GM19043 (cell line): ENCODE measurements at regions not wholly inside any gene's neighbourhood (a gene's known extent, or its start where the extent isn't known, plus 50 kb on each side); places are given as distances from the start of the nearest gene placed in this dataset.

Experiments used
- ATAC-seq: cut with Tn5 transposase; IDR thresholded peaks from one replicate; pipeline ENCODE4 v1.9.1; 2021; ENCODE audit warnings: low read depth; ENCODE audit not compliant: unreplicated experiment

DNA sequence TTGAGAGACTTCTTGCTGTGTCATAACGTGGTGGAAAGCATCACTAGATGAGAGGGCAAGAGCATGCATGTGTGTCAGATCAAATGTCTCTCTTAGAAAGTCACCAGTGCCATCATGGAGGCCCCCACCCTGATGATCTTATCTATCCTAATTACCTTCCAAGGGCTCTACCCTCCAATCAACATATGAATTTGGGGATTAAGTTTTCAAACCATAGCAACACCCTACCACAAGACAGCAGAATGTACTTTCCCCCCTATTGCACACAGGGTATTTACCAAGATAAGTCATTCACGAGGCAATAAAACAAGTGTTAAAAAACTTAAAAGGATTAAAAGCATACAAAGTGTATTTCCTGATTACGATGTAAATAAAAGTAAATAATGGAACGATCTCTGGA, 515.6 kb downstream of the LMO4 start:
- ATAC-seq = no peak

DNA sequence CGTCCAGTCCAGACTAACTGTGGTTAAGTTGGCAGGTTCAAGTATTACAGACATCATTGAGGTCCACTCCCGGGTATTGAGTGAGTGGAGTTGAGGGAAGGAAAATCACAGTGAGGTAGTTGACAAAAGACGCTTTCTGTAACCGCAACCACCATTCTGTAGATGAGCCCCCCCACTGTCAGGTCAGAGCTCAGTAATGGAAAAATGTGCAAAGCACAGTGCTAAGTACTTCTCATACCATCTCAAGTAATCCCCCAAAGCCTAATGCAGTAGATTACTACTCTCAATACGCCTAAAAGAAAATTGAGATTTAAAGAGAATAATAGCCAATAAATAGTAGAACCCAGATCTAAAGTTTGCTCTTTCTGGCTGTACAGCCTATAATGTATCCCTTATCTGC, 522.8 kb downstream of the LMO4 start:
- no peak for ATAC-seq

GRCh38 chr1:87852410-87853161, 523.9 kb downstream of the LMO4 start:
- ATAC-seq = no peak

GRCh38 chr1:87853576-87854351, 525.1 kb downstream of the LMO4 start:
- no peak for ATAC-seq

DNA sequence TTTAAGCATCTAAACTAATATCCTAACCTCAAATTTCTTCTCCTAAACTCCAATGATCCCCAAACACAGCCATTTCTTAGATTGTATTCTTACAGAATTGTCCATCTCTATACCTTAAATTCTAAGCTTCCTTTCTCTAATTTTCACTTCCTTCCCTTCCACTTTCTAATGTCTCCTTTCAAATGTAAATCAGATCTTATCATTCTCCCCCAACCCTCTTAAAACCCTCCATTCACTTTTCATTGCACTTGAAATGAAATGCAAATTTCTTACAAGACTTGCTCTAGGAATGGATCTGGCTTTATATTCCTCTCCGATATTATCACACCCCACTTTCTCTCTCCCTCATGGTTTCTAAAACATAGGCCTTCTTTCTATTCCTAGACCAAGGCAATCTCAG, 534.6 kb downstream of the LMO4 start:
- ATAC-seq = no peak

DNA sequence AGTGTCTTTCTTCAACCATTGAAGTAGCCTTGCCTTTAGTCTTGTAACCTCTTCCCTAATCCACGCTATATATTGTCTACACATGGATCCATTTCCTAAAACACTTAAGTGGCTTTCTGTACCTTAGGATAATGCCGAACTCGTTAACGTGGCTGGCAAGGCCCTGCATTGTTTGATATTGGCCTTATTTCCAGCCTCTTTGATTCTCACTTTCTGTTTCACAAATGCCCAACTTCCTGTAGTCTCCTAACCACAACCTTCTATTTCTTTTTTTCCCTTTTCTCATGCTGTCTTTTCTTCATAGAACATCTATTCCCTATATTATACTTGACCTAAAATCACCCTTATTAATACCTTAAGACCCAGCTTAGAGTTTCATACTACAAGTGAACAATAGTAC, 536.0 kb downstream of the LMO4 start:
- ATAC-seq = peak; percentile 58

DNA sequence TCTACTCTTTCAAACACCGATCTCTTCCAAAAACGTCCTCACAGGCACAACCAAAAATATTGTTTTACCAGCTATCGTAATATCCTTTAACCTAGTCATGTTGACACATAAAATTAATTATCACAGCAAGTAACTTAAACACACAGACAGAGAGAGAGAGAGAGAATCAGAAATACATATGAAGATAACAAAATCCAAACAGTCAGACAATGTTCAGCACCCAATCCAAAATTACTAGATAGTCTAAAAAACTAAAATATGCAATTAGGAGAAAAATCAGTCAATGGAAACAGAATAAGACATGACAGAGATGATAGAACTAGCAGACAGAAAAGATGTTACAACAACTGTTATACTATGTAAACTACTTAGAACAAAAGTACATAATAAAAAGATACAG, 537.7 kb downstream of the LMO4 start:
- no peak for ATAC-seq

DNA sequence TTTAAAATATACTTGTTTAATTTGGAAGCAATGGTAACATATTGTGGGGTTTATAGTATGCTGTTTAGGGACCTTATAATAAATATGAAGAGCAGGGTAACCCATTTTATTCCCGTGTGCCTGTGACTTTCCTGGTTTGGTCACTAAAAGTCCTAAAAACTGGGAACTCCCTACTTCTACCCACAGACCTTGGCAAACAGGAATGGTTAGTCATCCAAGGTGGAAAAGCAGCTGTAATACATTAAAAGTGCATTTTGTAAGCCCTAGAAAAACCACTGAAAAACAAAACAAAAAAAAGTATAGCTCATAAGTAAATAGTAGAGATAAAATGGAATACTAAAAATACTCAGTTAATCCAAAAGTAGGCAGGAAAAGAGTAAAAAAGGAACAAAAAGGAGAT, 538.9 kb downstream of the LMO4 start:
- ATAC-seq = no peak

DNA sequence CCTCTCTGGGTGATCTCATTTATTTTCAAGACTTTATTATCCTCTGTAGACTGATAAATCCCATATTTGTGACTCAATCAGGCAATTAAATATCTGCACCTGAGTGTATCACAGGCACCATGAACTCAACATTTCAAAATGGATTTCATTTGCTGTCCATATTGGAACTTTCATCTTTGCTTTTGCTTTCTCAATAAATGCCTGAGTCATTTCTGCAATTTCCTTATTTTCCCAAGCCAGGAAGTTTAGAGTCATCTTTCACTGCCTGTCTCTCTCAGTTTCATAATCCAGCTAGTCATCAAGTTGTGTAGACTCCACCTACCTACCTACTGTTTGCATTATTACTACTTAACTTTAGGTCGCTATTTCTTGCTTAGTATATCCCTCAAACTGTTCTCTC, 540.9 kb downstream of the LMO4 start:
- no peak for ATAC-seq

DNA sequence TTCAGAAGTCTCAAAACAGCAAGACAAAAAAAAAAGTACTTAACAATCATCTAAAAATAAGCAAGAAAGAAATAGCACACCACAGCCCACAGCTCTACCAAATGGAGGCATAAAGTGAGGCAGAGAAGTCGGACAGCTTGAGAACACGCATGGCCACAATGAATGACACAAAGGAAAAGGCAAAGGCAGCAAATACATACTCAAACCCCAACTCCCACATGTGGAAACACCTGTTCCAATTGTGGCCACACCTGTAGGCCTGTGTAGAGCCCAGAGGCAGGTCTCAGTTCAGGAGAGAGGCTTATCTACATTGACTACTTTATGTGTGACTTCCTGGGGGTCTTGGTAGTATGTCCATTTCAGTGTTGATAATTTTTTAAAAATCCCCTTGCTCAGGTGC, 543.5 kb downstream of the LMO4 start:
- peak; percentile 49 for ATAC-seq

- no peak for ATAC-seq
These were observed 544.0 kb downstream of the LMO4 start for GRCh38 chr1:87872692-87873091.

GRCh38 chr1:87878873-87879272, 550.2 kb downstream of the LMO4 start:
- no peak for ATAC-seq

DNA sequence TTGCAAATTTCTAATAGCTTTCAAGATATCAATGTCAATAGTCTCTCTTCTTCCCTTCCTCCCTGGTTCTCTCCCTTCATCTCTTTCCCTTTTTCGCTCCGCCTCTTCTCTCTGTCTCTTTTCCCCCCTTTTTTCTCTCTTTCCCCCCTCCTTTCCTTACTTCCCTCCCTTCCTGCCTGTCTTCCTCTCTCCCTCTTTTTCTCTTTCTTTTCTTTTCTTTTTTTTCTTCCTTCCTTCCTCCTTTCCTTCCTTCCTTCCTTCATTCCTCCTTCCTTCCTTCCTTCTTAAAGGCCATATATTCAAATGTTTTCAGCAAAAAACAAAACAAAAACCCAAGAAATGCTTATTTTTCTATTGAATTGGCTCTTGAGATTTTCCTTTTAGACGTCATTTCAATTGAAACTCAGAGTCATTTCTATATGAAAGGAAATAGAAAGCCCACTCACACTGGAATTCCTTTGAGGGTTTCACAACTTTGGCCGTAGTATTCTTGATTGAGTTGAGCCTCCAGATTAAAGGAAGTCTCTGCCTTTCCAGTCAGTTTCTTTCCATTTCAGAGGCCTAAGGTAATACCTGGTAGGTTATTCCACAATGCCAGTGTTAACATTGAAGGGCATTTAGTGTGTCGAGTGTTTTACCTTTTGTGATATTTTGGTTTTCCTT, 551.5 kb downstream of the LMO4 start:
- ATAC-seq = no peak

- ATAC-seq = no peak
These were observed 552.1 kb downstream of the LMO4 start for GRCh38 chr1:87880764-87881163.

GRCh38 chr1:87883906-87884305, 555.2 kb downstream of the LMO4 start:
- no peak for ATAC-seq

- no peak for ATAC-seq
These were observed 555.9 kb downstream of the LMO4 start for GRCh38 chr1:87884581-87884980.

DNA sequence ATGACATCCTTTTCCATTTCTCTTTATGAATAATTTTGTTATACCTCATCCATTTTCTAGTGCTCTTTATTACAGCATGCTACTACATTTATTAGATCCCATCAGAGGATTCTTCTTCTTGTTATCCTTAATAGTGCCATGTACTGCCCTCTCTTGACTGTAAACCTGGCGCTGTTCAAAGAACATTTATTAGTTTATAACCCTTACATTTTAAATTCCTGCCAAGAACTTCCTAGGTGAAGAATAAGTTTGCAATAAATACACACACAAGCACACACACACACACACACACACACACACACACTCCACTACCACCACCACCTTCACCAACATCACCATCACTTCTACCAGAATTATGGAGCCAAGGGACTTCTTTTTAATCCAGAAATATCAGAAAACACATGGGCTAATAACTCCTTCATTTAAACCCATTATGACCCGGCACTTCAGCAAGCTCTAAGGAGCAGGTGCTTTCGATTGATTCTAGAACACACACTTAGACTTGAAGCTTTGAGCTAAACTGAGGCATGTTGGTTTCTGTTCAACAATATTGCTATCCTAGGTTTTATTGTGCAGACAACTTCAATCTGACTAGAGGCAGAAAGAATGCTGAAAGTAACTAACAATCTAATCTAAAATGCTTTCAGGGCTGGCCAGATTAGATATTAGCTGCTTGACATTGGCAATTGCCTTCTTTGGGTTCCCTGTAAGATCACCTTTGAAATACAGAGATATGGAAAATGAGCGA, 556.8 kb downstream of the LMO4 start:
- ATAC-seq = no peak

DNA sequence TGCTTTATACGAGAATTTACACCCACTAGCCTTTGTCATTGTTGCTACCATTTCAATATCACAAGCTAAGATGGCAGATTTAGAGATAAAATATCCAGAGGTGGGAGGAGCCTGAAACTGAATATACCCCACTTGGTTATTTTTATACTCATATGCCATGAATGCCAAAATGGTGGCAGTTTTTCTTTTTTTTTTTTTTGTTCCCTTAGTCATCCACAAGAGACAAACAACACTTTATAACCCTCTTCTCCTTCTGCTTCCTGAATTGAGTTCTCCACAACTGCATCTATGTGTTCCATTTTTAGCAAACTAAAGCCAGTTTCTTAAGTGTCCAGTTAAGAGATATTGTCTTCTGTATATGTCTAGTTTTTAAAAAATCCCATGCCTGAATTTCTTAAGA, 558.4 kb downstream of the LMO4 start:
- ATAC-seq = no peak

- no peak for ATAC-seq
These were observed 559.8 kb downstream of the LMO4 start for GRCh38 chr1:87888446-87888845.

DNA sequence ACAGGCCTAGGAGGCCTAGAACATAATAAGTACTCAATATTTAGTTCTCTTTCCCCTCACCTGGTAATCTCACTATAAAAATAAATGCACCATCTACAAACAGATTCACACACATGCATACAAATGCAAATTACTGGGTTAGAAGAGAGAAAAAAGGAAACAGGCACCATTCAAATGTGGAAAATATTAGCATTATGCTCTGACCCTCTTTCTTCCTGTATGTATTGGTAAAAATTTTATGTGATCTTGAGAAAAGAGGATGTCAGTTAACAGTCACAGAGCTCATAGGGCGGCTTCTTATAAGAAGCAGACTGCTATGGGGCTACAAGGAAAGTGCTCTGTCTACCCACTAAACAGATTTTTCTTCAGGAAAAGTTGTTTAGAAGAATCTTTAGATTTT, 565.4 kb downstream of the LMO4 start:
- ATAC-seq = no peak

DNA sequence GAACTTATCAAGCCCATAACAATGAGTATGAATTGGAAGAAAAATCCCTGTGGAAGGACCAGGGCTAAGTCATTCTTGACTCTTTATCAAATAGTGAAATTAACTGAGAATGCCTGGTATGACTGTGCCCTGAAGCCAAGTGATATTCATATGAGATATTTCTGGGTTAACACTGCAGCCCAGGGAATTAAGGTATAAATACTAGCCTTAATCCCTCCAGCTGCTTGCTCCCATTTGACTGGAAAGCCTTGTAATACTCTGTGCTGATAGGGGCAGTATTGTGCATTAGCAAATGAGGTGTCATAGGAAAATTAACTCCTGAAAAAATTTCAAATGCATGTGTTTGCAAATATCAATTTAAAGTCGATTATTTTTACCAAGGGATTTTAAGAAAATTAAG, 568.8 kb downstream of the LMO4 start:
- no peak for ATAC-seq
